GM12878 (cell line): ENCODE measurements at regions not wholly inside any gene's neighbourhood (a gene's known extent, or its start where the extent isn't known, plus 50 kb on each side); places are given as distances from the start of the nearest gene placed in this dataset.

ENCODE experiments used
- BMI1 ChIP-seq: fragments of 450-650 bp; IDR thresholded peaks from 2 replicates; pipeline ENCODE4 v1.6.1; 2016; ENCODE audit warnings: mild to moderate bottlenecking, moderate library complexity, borderline replicate concordance
- CBFB ChIP-seq: IDR thresholded peaks from 2 replicates; pipeline ENCODE4 v1.6.1; 2016; ENCODE audit warnings: antibody characterized with exemption, low read depth
- CHD2 ChIP-seq: IDR thresholded peaks from 2 replicates; pipeline ENCODE4 v1.6.1; 2011; ENCODE audit warnings: low read depth, low read length, improper control_type of control experiment, borderline replicate concordance
- CREB1 ChIP-seq: IDR thresholded peaks from 2 replicates; pipeline ENCODE4 v1.6.1; 2012; ENCODE audit warnings: low read depth, mild to moderate bottlenecking, inconsistent platforms
- KDM1A ChIP-seq: fragments of 200-600 bp; sonication (generic); IDR thresholded peaks from 2 replicates; pipeline ENCODE4 v1.6.1; 2016; ENCODE audit warnings: borderline replicate concordance
- MXI1 ChIP-seq: fragments of 150-350 bp; IDR thresholded peaks from 2 replicates; pipeline ENCODE4 v1.6.1; 2011; ENCODE audit warnings: low read depth, mild to moderate bottlenecking, inconsistent platforms, low read length, improper control_type of control experiment
- RAD21 ChIP-seq: IDR thresholded peaks from 2 replicates; pipeline ENCODE4 v1.6.1; 2011; ENCODE audit warnings: mild to moderate bottlenecking, low read depth, low read length, moderate library complexity; ENCODE audit not compliant: insufficient read depth
- RCOR1 ChIP-seq: conservative IDR thresholded peaks from 2 replicates; pipeline ENCODE4 v1.6.1; 2012; ENCODE audit warnings: low read depth, low read length, improper control_type of control experiment
- SP1 ChIP-seq: IDR thresholded peaks from one replicate; pipeline ENCODE4 v1.6.1; 2011; ENCODE audit warnings: low read depth, low read length
- TAF1 ChIP-seq: IDR thresholded peaks from 2 replicates; pipeline ENCODE4 v1.6.1; 2011; ENCODE audit warnings: mild to moderate bottlenecking, low read depth, low read length, borderline replicate concordance
- YY1 ChIP-seq: IDR thresholded peaks from 2 replicates; pipeline ENCODE4 v1.6.1; 2011; ENCODE audit warnings: low read depth, mild to moderate bottlenecking, low read length
- TF ChIP-seq, protein P1 (sequence below), 3 experiments: IDR thresholded peaks in 2 of 3; conservative IDR thresholded peaks in 1 of 3; 2 replicates each; pipeline ENCODE4 v1.5.1; 2011; ENCODE audit warnings: low read depth in 3 of 3, low read length in 3 of 3, mild to moderate bottlenecking in 3 of 3, control low read depth in 2 of 3, moderate library complexity in 2 of 3, inconsistent platforms in 1 of 3, mixed read lengths in 1 of 3; ENCODE audit not compliant: control insufficient read depth in 2 of 3, insufficient read depth in 1 of 3; ENCODE audit errors: extremely low read depth in 1 of 3
- TF ChIP-seq, protein P2 (sequence below): IDR thresholded peaks from 2 replicates; pipeline ENCODE4 v1.6.1; 2012; ENCODE audit warnings: low read length, inconsistent platforms
- TF ChIP-seq, protein P3 (sequence below): fragments of 450-650 bp; formaldehyde crosslinking; IDR thresholded peaks from 2 replicates; pipeline ENCODE4 v1.4.0; 2022; ENCODE audit warnings: mild to moderate bottlenecking, moderate library complexity

DNA sequence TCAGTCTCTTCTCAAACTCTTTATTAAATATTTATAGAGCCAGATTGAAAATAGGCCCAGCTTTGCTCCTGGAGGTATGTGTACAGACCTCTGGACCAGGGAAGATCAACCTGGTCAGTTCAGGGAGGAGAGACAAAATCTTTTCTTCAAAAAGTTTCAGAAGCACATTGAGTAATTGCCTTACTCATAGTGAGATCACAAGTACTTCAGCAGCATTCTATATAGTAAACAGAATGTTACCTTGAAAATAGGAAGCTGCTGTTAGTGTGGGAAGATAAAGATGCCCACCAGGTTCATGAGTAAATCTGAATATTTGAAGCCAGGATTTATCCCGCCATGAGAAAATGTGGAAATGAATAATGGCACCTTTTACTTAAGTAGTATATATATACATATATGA, 665.9 kb upstream of the CITED2 start:
- TF ChIP-seq BMI1: no peak
- TF ChIP-seq, protein P1, sequence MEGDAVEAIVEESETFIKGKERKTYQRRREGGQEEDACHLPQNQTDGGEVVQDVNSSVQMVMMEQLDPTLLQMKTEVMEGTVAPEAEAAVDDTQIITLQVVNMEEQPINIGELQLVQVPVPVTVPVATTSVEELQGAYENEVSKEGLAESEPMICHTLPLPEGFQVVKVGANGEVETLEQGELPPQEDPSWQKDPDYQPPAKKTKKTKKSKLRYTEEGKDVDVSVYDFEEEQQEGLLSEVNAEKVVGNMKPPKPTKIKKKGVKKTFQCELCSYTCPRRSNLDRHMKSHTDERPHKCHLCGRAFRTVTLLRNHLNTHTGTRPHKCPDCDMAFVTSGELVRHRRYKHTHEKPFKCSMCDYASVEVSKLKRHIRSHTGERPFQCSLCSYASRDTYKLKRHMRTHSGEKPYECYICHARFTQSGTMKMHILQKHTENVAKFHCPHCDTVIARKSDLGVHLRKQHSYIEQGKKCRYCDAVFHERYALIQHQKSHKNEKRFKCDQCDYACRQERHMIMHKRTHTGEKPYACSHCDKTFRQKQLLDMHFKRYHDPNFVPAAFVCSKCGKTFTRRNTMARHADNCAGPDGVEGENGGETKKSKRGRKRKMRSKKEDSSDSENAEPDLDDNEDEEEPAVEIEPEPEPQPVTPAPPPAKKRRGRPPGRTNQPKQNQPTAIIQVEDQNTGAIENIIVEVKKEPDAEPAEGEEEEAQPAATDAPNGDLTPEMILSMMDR (IDR thresholded peaks at IDR 0.05 in 2 of 3, conservative IDR thresholded peaks at IDR 0.05 in 1 of 3; ENCODE audit: control insufficient read depth in 2 of 3, extremely low read depth in 1 of 3, insufficient read depth in 1 of 3, low read depth in 3 of 3, low read length in 3 of 3): no peak
- TF ChIP-seq, protein P2, sequence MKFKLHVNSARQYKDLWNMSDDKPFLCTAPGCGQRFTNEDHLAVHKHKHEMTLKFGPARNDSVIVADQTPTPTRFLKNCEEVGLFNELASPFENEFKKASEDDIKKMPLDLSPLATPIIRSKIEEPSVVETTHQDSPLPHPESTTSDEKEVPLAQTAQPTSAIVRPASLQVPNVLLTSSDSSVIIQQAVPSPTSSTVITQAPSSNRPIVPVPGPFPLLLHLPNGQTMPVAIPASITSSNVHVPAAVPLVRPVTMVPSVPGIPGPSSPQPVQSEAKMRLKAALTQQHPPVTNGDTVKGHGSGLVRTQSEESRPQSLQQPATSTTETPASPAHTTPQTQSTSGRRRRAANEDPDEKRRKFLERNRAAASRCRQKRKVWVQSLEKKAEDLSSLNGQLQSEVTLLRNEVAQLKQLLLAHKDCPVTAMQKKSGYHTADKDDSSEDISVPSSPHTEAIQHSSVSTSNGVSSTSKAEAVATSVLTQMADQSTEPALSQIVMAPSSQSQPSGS: no peak
- no peak for TF ChIP-seq CHD2
- TF ChIP-seq KDM1A: no peak
- TF ChIP-seq YY1: no peak
- no peak for TF ChIP-seq RCOR1
- no peak for TF ChIP-seq CBFB
- no peak for TF ChIP-seq RAD21
- no peak for TF ChIP-seq SP1
- no peak for TF ChIP-seq TAF1
- TF ChIP-seq, protein P3, sequence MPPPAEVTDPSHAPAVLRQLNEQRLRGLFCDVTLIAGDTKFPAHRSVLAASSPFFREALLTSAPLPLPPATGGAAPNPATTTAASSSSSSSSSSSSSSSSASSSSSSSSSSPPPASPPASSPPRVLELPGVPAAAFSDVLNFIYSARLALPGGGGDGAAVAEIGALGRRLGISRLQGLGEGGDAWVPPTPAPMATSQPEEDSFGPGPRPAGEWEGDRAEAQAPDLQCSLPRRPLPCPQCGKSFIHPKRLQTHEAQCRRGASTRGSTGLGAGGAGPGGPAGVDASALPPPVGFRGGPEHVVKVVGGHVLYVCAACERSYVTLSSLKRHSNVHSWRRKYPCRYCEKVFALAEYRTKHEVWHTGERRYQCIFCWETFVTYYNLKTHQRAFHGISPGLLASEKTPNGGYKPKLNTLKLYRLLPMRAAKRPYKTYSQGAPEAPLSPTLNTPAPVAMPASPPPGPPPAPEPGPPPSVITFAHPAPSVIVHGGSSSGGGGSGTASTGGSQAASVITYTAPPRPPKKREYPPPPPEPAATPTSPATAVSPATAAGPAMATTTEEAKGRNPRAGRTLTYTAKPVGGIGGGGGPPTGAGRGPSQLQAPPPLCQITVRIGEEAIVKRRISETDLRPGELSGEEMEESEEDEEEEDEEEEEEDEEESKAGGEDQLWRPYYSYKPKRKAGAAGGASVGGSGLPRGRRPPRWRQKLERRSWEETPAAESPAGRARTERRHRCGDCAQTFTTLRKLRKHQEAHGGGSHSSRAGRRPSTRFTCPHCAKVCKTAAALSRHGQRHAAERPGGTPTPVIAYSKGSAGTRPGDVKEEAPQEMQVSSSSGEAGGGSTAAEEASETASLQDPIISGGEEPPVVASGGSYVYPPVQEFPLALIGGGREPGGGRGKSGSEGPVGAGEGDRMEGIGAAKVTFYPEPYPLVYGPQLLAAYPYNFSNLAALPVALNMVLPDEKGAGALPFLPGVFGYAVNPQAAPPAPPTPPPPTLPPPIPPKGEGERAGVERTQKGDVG: no peak
- TF ChIP-seq MXI1: no peak
- TF ChIP-seq CREB1: no peak
